Non-pigmented ciliary epithelial cell (primary cell): ENCODE measurements at regions not wholly inside any gene's neighbourhood (a gene's known extent, or its start where the extent isn't known, plus 50 kb on each side); places are given as distances from the start of the nearest gene placed in this dataset.
A peak's percentile ranks its signal among the peaks of the same experiment; 100 is the strongest.

Source experiments
- DNase-seq: peaks from one replicate; pipeline ENCODE4 v3.0.0-alpha.2; 2010; ENCODE audit warnings: low read depth

DNA sequence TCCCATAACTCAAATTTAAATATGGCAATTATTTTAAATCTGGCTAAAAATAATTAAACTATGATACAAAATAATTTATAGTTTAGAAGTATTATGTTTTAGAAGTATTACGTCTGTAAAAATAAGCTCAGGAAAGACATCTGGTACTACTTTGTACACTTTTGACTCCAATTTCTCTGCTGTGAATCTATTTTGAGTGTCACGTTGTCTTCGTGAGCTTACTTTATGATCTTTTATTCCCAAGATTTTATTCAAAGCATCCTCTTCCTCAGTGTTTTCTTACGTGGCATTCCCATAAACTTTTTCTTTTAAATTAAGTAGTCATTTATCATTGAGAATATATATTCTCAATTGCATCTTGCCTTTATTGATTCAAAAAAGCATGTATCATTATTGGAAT, 223.3 kb upstream of the KCNJ16 start:
- DNase-seq = no peak

- DNase-seq = no peak
Observed at GRCh38 chr17:69853541-69854224, 221.3 kb upstream of the KCNJ16 start.

DNA sequence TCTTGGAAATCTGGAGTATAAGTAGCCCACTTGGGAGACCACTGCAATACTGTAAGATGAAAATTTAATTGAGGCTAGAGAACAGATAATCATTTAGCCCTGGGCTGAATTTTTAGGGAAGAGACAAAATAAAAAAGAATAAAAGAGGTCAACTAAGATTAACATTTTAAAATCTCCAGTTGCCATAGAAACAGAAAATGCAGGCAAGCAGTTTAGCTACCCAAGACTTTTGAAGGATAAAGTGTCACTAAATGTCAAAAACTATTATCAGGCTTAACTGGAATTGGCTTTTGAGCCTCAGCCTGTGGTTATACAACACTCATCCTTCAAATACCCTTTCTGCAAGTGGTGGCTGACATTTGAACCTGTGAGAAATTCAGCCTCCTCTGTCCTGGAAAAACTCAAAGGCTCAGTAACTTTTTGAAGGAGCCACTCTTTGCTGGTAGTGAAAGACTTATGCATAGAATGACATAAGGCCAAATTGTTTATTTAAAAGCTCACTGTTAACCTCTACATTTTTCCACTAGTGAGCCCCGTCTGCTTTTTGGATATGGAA, 220.7 kb upstream of the KCNJ16 start:
- DNase-seq = no peak

GRCh38 chr17:69856946-69857345, 218.1 kb upstream of the KCNJ16 start:
- no peak for DNase-seq

- DNase-seq = peak; percentile 68
Observed at GRCh38 chr17:69857412-69857835, 217.6 kb upstream of the KCNJ16 start.

DNA sequence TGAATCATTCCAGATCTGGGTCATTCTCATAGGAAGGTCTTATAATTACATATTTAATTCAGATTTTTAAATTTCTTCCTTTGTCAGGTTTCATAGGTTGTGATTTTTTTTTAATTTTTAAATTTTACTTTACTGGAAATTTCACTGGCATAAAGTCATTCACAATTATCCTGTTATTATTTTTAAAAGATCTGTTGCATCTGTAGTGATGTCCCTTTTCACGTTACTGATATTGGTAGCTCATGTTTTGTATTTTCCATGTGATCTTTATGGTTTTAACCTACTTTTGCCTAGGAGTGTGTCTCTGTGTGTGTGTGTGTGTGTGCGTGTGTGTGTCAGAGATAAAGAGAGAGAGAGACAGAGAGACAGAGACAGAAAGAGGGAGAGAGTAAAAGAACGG, 216.6 kb upstream of the KCNJ16 start:
- DNase-seq = no peak

- no peak for DNase-seq
Observed at GRCh38 chr17:69860142-69860680, 214.8 kb upstream of the KCNJ16 start.

GRCh38 chr17:69864462-69864861, 210.6 kb upstream of the KCNJ16 start:
- no peak for DNase-seq

DNA sequence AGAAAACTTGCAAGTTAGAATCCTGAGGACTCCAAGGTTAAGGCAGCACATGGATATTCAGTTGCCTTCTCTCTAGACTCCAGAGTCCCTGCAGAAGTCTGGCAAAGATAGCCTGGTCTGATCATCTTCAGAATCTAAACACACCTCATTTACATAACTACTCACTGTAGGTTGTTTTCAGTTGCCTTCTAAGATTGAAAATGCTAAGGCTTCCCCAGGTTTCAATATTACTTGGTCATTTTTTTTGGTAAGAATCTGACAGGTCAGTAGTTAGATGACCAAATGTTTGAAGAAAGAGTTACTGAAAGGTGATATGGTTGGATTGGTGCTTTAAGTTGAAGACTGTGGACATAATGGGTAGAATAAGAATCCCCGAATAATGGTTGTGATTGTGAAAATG, 205.4 kb upstream of the KCNJ16 start:
- DNase-seq = no peak

GRCh38 chr17:69870091-69870530, 204.9 kb upstream of the KCNJ16 start:
- peak; percentile 63 for DNase-seq

- DNase-seq = peak; percentile 36
Observed at GRCh38 chr17:69870751-69871199, 204.2 kb upstream of the KCNJ16 start.

GRCh38 chr17:69871318-69871717, 203.7 kb upstream of the KCNJ16 start:
- DNase-seq = no peak

GRCh38 chr17:69872675-69873262, 202.3 kb upstream of the KCNJ16 start:
- no peak for DNase-seq

DNA sequence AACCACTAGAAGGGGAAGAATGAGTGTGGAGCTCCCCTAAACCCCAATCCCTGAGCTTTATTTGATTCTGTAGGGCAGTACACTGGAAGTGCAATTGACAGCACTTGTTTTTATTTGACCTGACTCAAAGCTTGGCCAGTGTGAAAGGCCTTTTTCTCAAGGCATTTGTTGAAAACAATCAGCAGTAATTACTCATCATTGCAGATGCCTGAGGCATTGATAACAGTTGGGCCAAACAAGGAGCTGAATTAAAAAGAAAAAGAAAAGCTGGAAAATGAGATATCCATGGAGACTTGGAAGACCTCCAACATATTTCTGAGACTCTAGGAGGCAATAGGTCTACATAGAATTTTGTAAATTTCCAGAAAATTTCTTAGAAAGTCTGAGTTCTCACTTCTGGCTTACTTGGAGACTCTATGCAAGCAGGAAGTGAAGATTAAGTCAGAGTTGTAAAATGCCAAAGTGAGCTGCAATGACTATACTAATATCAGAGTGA, 200.8 kb upstream of the KCNJ16 start:
- DNase-seq = peak; percentile 75

DNA sequence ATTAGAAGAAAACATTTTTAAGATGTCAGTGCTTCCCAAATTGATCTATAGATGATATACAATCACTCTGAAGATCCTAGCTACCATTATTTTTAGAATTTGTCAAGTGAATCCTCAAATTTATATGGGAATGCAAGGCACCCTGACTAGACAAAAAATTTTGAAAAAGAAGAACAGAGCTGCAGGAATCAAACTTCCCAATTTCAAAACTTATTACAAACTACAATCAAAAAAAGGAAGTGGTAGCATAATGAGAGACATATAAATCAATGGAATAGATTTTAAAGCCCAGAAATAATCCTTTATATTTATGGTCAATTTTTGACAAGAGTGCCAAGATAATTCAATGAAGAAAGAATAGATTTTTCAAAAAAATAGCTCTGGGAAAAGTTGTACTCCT, 198.3 kb upstream of the KCNJ16 start:
- no peak for DNase-seq

- no peak for DNase-seq
Observed at GRCh38 chr17:69878661-69879060, 196.4 kb upstream of the KCNJ16 start.

DNA sequence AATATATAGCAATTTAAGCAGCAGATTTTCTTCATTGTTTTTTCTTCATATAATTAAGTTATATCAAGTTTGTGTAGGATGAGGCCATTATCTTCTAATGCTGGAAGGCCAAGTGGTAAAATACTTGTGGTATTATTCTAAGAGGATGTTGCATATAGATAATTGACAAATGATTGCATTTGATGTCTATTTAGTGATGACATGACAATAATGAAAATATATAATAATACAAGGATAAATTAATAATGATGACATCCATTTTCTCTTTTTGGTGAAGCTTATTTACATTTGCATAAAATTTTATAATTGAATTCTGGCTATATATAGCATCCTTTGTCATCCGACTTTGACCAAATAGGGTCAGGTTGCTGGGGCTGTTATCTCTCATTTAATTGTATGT, 195.4 kb upstream of the KCNJ16 start:
- no peak for DNase-seq

GRCh38 chr17:69880591-69881112, 194.4 kb upstream of the KCNJ16 start:
- no peak for DNase-seq

DNA sequence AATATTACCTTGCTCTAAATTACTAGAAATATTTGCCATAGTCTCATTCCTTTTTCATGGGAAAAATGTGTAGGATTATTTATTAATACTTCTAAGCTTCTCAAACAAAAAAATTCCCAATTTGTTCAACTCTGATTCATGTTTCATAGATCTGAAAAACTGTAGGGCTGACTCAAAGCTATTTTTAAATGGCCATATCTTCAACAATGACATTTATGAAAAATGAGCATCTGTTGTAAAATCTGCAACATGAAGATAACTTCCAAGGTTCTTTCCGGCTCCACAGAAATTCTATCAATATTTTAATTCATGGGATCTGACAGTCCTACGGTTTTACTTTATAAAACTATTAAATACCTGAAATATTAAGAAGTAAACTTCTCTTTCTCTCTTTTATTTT, 192.7 kb upstream of the KCNJ16 start:
- DNase-seq = no peak

- DNase-seq = no peak
Observed at GRCh38 chr17:69883120-69883519, 191.9 kb upstream of the KCNJ16 start.

GRCh38 chr17:69884356-69884755, 190.7 kb upstream of the KCNJ16 start:
- no peak for DNase-seq

- DNase-seq = no peak
Observed at GRCh38 chr17:69884846-69885245, 190.2 kb upstream of the KCNJ16 start.

GRCh38 chr17:69898601-69899000, 176.4 kb upstream of the KCNJ16 start:
- DNase-seq = no peak
